ENCODE measurements at regions not wholly inside any gene's neighbourhood (a gene's known extent, or its start where the extent isn't known, plus 50 kb on each side); places are given as distances from the start of the nearest gene placed in this dataset.

DNA sequence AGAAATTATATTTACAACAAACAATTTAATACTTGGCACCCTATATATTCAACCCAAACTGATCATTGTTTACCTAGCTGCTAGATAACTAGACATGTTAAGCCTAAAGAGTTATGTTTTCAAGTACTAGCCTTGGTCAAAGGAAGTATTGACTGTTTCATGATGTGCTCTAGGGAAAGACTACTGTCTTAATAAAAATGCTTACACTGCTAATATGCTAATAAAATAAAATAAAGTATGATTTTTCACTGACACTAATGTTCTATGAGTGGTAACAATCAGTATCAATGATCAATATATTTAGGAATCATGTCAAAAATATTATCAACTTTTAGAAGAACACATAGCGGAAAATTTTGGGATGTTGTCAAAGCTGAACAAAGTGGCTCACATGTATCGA is 225.5 kb downstream of the OSR1 start:
- Histone ChIP-seq H3K4me3 (no peak overlapping the region), H3K27me3 (no peaks in the 10 kb centered on the region), H3K27ac (no peak overlapping the region), H3K9me3 (peaks cover 0 to 4% (median 0%) of the 10 kb centered on the region in 4 donors), H3K36me3 (no peaks in the 10 kb centered on the region), H3K4me1 (peaks cover 0 to 4% (median 0%) of the 10 kb centered on the region in 4 donors)
- no peak for TF ChIP-seq EP300 (IDR thresholded peaks at IDR 0.05)
- TF ChIP-seq POLR2A (IDR thresholded peaks at IDR 0.05) = no peak
- TF ChIP-seq, protein P1, sequence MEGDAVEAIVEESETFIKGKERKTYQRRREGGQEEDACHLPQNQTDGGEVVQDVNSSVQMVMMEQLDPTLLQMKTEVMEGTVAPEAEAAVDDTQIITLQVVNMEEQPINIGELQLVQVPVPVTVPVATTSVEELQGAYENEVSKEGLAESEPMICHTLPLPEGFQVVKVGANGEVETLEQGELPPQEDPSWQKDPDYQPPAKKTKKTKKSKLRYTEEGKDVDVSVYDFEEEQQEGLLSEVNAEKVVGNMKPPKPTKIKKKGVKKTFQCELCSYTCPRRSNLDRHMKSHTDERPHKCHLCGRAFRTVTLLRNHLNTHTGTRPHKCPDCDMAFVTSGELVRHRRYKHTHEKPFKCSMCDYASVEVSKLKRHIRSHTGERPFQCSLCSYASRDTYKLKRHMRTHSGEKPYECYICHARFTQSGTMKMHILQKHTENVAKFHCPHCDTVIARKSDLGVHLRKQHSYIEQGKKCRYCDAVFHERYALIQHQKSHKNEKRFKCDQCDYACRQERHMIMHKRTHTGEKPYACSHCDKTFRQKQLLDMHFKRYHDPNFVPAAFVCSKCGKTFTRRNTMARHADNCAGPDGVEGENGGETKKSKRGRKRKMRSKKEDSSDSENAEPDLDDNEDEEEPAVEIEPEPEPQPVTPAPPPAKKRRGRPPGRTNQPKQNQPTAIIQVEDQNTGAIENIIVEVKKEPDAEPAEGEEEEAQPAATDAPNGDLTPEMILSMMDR (IDR thresholded peaks at IDR 0.05) = no peak
- WGBS, 2 donors = 89 to 96% methylated on average over 2 of the region's 2 CpGs
- DNase-seq (ENCODE audit: low spot score in 2 of 2) = no peak

DNA sequence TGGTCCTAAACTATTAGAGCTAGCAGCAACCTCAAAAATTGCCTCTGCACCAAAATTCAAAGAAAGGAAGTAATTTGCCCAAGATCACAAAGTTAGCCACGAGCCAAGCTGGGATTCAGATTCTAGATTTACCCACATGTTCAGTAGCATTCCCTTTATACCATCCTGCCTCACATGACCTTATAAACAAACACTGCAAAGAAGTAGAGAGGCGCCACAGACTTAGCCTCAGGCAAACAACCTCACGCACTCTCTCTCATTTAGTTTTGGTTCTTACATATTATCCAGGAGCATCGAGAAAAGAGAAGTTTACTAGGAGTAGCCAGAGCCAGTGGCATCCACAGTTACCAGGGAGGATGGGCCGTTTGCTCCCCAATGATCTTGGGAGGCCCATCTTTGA is 226.6 kb downstream of the OSR1 start:
- Histone ChIP-seq H3K27ac (no peak overlapping the region), H3K27me3 (no peaks in the 10 kb centered on the region), H3K9me3 (peaks cover 0 to 4% (median 0%) of the 10 kb centered on the region in 4 donors), H3K36me3 (no peaks in the 10 kb centered on the region), H3K4me3 (no peak overlapping the region), H3K4me1 (peaks cover 0 to 4% (median 0%) of the 10 kb centered on the region in 4 donors)
- TF ChIP-seq, protein P1 (IDR thresholded peaks at IDR 0.05) = no peak
- TF ChIP-seq POLR2A (IDR thresholded peaks at IDR 0.05) = no peak
- no peak for TF ChIP-seq EP300 (IDR thresholded peaks at IDR 0.05)
- no peak for DNase-seq (ENCODE audit: low spot score in 2 of 2)
- 74 to 80% methylated on average over 5 of the region's 5 CpGs for WGBS, 2 donors

DNA sequence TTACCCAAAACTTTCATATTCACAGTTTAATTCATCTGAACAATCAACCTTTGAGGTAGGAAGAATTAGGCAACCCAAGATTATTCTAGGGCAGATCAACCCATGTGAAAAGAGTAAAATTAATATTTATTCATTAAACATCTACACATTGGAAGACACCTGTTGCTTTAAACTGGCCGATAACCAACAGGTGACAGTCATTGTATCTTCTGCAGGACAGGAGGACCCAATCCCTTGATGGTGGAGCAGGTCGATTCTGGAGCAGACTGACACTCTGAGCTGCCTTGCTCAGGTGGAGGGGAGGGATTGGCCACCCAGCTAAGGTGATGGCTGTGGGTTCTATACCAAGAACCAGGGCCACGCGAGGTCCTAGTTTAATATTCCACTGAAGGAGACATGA is 230.3 kb downstream of the OSR1 start:
- no peak for DNase-seq (ENCODE audit: low spot score in 2 of 2)
- H3K4me3 ChIP-seq = no peak overlapping the region

DNA sequence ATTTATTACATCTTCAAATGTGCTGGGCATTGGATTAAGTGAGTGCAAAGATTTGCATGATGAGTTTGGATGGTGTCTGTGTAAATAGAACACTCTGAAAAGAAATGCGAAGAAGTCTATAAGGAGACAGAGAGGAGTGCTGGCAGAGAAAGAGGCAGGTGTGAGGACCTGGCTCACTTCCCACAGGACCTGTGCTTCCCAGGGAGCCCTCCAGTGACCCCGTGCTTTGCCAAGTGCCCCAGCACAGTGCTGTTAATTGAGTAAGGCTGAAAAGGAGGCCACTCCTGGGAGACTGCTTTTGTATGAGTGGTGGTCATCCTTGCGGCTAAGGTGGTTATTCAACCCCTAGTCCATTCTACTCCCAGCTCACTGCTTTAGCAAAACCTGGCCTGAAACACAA is 230.8 kb downstream of the OSR1 start:
- 80 to 95% methylated on average over 3 of the region's 3 CpGs for WGBS, 2 donors

More for the DNA sequence above, 230.3 kb downstream of the OSR1 start:
- WGBS, 2 donors = 76 to 79% methylated on average over 4 of the region's 4 CpGs
- no peaks in the 10 kb centered on the region for H3K9me3 ChIP-seq
- H3K27ac ChIP-seq = no peak overlapping the region
- no peak for TF ChIP-seq POLR2A (IDR thresholded peaks at IDR 0.05)
- no peak for TF ChIP-seq EP300 (IDR thresholded peaks at IDR 0.05)
- TF ChIP-seq, protein P1 (IDR thresholded peaks at IDR 0.05) = no peak
- H3K36me3 ChIP-seq = no peaks in the 10 kb centered on the region
- peaks cover 0 to 11% (median 0%) of the 10 kb centered on the region in 4 donors for H3K4me1 ChIP-seq
- no peaks in the 10 kb centered on the region for H3K27me3 ChIP-seq

DNA sequence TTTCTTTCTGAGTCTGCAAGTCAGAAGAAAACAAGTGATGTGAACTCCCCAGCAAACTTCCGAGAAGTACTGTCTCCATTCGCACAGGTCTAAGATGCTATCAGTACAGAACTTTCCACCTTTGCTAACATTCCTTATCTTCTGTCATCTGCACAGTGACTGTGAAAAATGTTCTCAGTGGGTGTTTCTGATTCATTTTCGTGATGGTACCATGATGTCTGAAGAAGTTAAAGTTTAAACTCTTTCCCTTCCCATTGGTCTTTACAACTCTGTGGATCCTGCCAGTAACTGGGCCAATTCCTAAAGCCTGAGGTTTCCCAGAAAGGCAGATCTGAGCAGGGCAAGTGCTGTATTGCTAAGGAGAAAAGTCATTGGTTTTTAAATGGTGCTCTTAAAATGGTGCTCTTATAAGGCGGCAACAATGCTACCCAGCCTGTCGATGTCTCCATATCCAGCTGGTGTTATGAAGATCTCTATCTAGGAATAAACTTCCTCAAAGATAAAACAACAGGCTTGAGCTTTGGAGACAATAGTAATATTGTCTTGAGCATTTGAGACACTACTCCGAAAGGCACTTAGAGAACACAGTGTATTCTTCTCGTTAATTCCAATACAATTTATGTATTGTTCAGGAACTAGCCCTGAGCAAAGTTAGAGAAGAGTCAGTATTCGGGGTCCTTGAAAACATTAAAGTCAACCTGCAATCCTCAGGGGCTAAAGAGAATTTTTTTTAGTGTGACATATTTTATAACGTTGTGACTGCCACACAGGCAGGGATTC is 232.3 kb downstream of the OSR1 start:
- no peaks in the 10 kb centered on the region for H3K36me3 ChIP-seq
- peaks cover 0 to 23% (median 5%) of the 10 kb centered on the region in 4 donors for H3K4me1 ChIP-seq
- DNase-seq (ENCODE audit: low spot score in 2 of 2) = no peak
- H3K27me3 ChIP-seq = no peaks in the 10 kb centered on the region
- no peak overlapping the region for H3K4me3 ChIP-seq
- no peaks in the 10 kb centered on the region for H3K9me3 ChIP-seq
- H3K27ac ChIP-seq = no peak overlapping the region
- 62 to 68% methylated on average over 9 of the region's 9 CpGs for WGBS, 2 donors
- TF ChIP-seq, protein P1 (IDR thresholded peaks at IDR 0.05) = no peak
- no peak for TF ChIP-seq POLR2A (IDR thresholded peaks at IDR 0.05)
- no peak for TF ChIP-seq EP300 (IDR thresholded peaks at IDR 0.05)

More for the DNA sequence above, 230.8 kb downstream of the OSR1 start:
- Histone ChIP-seq H3K4me1 (peaks cover 0 to 11% (median 0%) of the 10 kb centered on the region in 4 donors), H3K36me3 (no peaks in the 10 kb centered on the region), H3K4me3 (no peak overlapping the region), H3K27ac (no peak overlapping the region), H3K9me3 (no peaks in the 10 kb centered on the region), H3K27me3 (no peaks in the 10 kb centered on the region)
- TF ChIP-seq, protein P1 (IDR thresholded peaks at IDR 0.05) = no peak
- no peak for TF ChIP-seq POLR2A (IDR thresholded peaks at IDR 0.05)
- no peak for TF ChIP-seq EP300 (IDR thresholded peaks at IDR 0.05)
- DNase-seq (ENCODE audit: low spot score in 2 of 2) = no peak
